Left colon (tissue), 2 donors: ENCODE measurements at regions not wholly inside any gene's neighbourhood (a gene's known extent, or its start where the extent isn't known, plus 50 kb on each side); places are given as distances from the start of the nearest gene placed in this dataset.
"Not testable (repeated sequence)": the region's sequence is repeated elsewhere in the genome, so short reads cannot be mapped to it uniquely, and the experiment has no call there.

ENCODE experiments used
- ATAC-seq: fragments of 200-7000 bp; cut with Tn5 transposase; one replicate; pipeline ENCODE4 v1.9.1; 2020; ENCODE audit warnings: mild to moderate bottlenecking, moderate library complexity
- DNase-seq, 2 donors: peaks; one replicate each; pipeline ENCODE4 v3.0.0-alpha.2; 2020
- intact Hi-C, 2 donors: fragments of 100-400 bp; cut with DNase I in 1 of 2; cut with micrococcal nuclease in 1 of 2; formaldehyde crosslinking; loops; one replicate each; pipeline versions ENCODE4 v1.11.2 to v1.14.0; 2022; cut with DNase I, micrococcal nuclease
- donor health status: DM: no; HTN: no; CAD: no.
- donor health status: DM: yes; HTN: yes; CAD: no.

GRCh38 chr4:97412331-97412730, 730.9 kb downstream of the STPG2 start:
- intact Hi-C loops, result no loop called here
- no peak for DNase-seq
- ATAC-seq, result no peak

GRCh38 chr4:97414161-97414560, 729.1 kb downstream of the STPG2 start:
- ATAC-seq, result no peak
- no peak for DNase-seq
- intact Hi-C loops, result no loop called here

GRCh38 chr4:97432551-97432950, 710.7 kb downstream of the STPG2 start:
- DNase-seq, result no peak
- no peak for ATAC-seq
- intact Hi-C loops, result no loop called here

GRCh38 chr4:97437998-97438705, 705.1 kb downstream of the STPG2 start:
- ATAC-seq, intact Hi-C loops, DNase-seq: not testable (repeated sequence)

GRCh38 chr4:97453186-97453585, 690.1 kb downstream of the STPG2 start:
- ATAC-seq (no peak), DNase-seq (no peak)
- intact Hi-C loops, result no loop called here

GRCh38 chr4:97457253-97457652, 686.0 kb downstream of the STPG2 start:
- DNase-seq, result no peak
- no peak for ATAC-seq
- intact Hi-C loops, result no loop called here

GRCh38 chr4:97468272-97468671, 675.0 kb downstream of the STPG2 start:
- DNase-seq (no peak), ATAC-seq (no peak)
- intact Hi-C loops, result no loop called here

GRCh38 chr4:97475621-97476020, 667.7 kb downstream of the STPG2 start:
- DNase-seq (no peak), ATAC-seq (no peak)
- intact Hi-C loops, result no loop called here

GRCh38 chr4:97477974-97478373, 665.3 kb downstream of the STPG2 start:
- intact Hi-C loops, result no loop called here
- DNase-seq (no peak), ATAC-seq (no peak)

GRCh38 chr4:97479388-97479787, 663.9 kb downstream of the STPG2 start:
- DNase-seq (no peak), ATAC-seq (no peak)
- intact Hi-C loops, result no loop called here

GRCh38 chr4:97491856-97492255, 651.4 kb downstream of the STPG2 start:
- no peak for DNase-seq
- intact Hi-C loops, result no loop called here
- ATAC-seq, result no peak

- no peak for DNase-seq
- intact Hi-C loops, result no loop called here
- no peak for ATAC-seq
Measured at GRCh38 chr4:97493815-97494518, 649.3 kb downstream of the STPG2 start.

- intact Hi-C loops, result no loop called here
- ATAC-seq (no peak), DNase-seq (no peak)
Measured at GRCh38 chr4:97496298-97496873, 646.9 kb downstream of the STPG2 start.

- intact Hi-C loops, result no loop called here
- ATAC-seq, result no peak
Measured at GRCh38 chr4:97498875-97499274, 644.4 kb downstream of the STPG2 start.

GRCh38 chr4:97500423-97500822, 642.9 kb downstream of the STPG2 start:
- ATAC-seq (no peak), DNase-seq (no peak)
- intact Hi-C loops, result no loop called here

More at GRCh38 chr4:97498875-97499274, 644.4 kb downstream of the STPG2 start:
- DNase-seq, result no peak

- DNase-seq, result no peak
- ATAC-seq, result no peak
- intact Hi-C loops, result no loop called here
Measured at GRCh38 chr4:97504713-97505112, 638.6 kb downstream of the STPG2 start.

GRCh38 chr4:97507587-97508245, 635.6 kb downstream of the STPG2 start:
- ATAC-seq, result no peak
- no peak for DNase-seq
- intact Hi-C loops, result no loop called here
